Left renal pelvis (tissue), 4 donors: ENCODE measurements at regions not wholly inside any gene's neighbourhood (a gene's known extent, or its start where the extent isn't known, plus 50 kb on each side); places are given as distances from the start of the nearest gene placed in this dataset.

Experiments used
- DNase-seq, 4 donors: peaks; one replicate each; pipeline ENCODE4 v3.0.0-alpha.2; 2013; ENCODE audit warnings: low read depth in 4 of 4, low spot score in 3 of 4

DNA sequence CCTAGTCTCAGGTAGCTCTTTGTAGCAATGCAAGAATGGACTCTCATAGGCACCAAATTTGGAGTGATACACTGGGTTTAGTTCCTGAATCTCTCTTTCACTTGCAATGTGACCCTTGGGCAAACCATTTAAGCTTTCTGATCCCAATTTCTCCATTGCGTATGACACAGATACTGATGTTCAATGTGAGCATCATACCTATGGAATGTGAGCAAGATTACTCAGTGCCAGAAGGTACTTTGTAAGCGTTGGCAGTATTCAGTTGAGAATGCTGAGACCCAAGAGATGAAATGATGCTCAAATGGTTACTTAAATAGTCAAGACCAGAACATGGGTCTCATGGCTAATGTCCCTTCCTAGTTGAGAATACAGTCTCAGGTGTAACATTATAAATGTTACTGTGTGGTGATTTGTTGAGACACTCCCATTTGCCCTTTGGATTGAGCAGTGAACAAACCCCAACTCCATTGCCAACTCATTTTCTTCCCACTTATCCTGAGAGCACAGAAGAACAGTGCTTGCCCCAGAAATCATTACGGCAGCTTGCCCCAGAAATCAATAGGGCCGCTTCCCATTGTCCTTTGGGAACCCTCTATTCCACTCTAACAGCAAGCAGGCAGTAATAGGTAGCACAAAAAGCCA lies 134.1 kb downstream of the SOX9 start:
- DNase-seq = no peak

DNA sequence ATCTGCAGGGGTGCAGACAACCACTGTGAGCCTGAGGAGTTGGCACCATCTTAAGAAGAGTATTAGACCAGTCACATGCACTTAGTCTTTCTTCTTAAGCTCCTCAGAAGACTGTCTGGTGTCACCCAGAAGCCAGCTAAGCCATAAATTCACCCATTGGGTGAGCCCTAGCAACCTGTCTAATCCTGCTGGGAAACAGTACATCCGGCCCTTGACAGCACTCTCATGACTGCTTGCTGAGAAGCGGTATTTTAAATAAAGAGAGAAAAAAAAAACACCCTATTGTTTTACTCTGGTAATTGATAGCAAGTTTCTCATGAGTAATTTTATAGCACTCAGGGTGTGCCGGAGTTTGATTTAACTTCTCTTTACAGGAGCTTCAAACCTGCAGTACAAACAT lies 134.7 kb downstream of the SOX9 start:
- DNase-seq = no peak

DNA sequence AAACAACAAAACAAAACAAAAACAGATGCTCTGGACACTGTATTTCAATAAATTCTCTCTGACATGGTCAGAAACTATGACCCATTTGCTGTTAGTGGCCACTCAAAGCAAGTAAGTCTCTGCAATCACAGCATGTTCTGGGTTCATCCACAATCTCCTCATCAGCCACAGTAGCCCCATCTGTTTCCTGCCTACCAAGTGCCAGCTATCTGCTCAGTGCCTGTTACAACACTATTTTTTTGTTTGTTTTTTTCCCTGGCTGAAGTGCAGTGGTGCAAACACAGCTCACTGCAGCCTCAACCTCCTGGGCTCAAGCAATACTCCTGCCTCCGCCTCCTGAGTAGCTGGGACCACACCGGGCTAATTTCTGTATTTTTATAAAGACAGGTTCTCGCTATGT lies 137.9 kb downstream of the SOX9 start:
- DNase-seq = no peak

GRCh38 chr17:72259922-72260321 lies 139.1 kb downstream of the SOX9 start:
- no peak for DNase-seq

- no peak for DNase-seq
Measured at GRCh38 chr17:72262766-72263165, 141.9 kb downstream of the SOX9 start.

GRCh38 chr17:72264682-72265405 lies 144.0 kb downstream of the SOX9 start:
- no peak for DNase-seq

DNA sequence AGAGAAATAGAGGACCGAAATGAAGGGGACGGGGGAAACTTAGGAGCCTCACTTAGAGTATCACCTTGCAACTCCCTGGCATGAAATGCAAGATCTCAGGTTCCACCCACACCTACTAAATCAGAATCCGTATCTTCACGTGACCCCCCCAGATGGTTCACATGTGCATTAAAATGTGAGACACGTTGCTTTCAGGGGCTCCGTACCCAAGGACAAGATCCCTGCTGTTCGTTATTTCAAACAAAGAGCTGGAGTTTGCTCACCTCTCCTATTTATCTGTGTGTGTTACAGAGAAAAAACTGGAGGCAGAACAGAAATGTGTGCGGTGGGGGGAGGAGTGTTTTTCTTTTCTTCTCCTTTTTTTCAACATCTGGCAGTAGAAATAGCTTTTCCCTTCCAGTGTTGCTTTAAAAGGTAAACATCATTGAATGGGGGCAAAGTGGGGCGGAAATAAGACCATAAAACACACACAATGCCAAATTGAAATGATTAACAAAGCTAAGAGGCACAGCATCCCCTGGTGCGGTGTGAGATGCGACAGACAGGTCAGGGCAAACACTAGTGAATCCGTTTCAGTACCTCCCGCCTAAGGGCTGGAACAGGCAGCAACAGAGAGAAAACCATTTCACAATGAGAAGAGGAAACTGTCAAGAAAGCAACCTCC lies 145.4 kb downstream of the SOX9 start:
- DNase-seq = peak in 1 of 4 donors; percentile 16

DNA sequence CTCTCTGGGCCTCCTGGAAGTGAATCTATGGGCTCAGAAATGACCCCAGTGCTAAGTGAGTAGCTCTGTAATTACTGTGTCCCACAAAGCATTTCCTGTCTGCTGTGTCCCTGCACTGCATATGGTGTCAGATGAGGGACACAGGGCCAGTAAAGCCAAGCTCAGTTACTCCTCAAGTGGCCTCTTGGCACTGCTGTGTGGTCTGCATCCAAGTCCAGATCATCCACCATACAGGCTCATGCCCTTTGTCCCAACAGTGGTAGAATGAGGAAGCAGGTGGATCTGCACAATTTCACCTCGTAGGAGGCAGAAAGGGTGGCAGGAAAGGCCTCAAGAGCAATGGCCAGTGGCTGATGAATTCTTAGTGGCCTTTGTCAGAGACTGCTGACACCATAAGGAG lies 146.8 kb downstream of the SOX9 start:
- no peak for DNase-seq

GRCh38 chr17:72268431-72268830 lies 147.6 kb downstream of the SOX9 start:
- no peak for DNase-seq

DNA sequence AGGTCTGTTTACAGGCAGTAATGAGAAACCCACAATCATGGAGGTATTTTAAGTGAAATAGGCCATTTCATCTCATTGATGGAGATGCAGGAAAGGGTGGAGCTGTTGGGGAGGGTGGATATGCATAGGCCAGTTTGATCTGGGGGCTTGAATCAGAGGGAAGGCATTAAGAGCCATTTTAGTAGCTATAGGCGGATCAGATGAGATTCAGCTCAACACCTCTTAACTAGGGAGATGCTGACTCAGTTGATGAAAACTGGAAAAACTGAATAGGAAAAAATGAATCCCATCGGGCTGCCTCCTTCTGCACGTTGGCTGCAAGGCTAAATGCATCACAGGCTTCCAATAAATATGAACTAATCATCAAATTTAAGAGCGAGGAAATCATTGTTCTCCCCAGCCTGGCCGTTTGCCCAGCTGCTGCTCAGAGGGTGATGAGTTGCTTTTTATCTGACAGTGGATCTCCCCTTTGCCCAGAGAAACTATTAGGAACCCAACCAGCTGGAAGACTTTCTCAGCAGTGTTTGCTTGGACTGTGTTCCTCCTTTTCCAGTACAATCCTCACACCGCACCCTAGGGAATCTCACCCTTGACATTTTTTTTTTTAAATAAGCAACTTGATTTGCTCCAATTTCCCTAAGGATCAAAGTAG lies 149.6 kb downstream of the SOX9 start:
- DNase-seq = no peak

DNA sequence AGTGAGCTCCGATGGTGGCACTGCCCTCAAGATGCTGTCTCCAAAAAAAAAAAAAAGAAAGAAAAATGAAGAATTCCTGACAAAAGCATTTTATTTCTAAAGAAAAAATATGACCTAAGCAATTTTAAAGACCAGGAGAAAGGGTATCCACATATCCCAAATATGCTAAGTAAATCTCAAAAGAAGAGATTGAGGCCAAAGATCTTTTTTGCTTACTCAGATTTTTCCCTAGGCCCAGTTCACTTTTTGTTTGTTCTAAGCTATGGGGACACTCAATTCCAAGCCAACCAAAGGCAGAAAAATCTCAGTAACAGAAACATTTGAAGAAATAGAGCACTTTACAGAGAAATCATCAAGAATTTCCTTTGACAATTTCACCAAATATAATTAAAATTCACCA lies 150.8 kb downstream of the SOX9 start:
- DNase-seq = no peak

DNA sequence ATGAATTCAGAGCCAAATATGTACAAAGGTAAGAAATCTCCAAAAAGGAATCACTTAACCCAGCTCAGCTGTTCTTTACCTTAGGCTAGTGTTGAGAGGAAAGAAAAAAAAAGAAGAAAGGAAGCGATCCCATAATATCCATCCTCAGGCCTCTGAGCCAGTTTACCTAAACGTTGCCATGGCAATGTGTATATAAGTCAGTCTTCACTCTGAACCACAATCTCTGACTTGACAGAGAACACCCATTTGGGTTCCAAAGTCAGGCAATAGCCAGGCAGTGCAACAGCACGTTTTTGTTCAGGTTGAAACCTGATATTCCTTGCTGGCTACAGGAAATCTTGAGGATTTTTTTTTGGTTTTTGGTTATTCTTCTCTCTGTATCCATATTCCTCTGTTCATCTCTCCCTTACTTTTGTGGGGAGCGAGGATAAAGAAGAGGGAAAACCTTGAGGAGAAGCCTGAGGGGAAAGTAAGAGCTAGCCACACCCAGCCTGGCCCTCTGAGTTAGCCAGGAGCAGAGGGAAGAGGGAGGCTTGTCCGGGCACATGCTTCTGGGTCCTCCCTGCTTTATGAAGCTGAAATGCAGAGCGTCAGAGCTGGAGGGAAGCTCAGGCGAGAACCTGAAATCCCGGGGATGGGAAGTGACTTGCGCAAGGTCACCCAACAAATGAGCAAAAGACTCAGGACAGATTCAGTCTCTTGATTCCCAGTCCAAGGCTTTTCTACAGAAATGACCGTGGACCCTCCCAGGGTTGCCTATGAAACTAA lies 152.7 kb downstream of the SOX9 start:
- DNase-seq = no peak

- no peak for DNase-seq
Measured at GRCh38 chr17:72274614-72275013, 153.8 kb downstream of the SOX9 start.

- DNase-seq = no peak
Measured at GRCh38 chr17:72280881-72281280, 160.1 kb downstream of the SOX9 start.

GRCh38 chr17:72282439-72283029 lies 161.7 kb downstream of the SOX9 start:
- DNase-seq = no peak

DNA sequence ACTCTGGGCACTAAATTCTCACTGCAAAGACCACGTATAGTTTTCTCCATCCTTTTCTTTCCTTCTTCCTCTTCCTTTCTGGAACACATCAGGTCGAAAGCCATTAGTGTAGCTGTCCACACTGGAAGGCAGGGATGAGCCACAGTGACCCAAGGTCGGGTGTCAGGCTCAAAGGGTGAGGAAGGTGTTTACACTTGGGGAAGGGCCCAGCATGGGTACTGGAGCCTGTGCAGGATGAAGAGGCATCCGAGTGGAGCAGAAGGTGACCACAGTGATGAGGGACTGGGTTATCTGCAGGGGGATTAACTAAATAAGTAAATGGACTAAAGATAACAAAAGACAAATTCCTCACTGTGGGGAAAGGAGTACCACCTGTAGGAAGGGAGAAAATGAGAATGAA lies 164.0 kb downstream of the SOX9 start:
- no peak for DNase-seq

GRCh38 chr17:72287586-72287985 lies 166.8 kb downstream of the SOX9 start:
- DNase-seq = no peak

- no peak for DNase-seq
Measured at GRCh38 chr17:72294487-72294893, 173.7 kb downstream of the SOX9 start.

DNA sequence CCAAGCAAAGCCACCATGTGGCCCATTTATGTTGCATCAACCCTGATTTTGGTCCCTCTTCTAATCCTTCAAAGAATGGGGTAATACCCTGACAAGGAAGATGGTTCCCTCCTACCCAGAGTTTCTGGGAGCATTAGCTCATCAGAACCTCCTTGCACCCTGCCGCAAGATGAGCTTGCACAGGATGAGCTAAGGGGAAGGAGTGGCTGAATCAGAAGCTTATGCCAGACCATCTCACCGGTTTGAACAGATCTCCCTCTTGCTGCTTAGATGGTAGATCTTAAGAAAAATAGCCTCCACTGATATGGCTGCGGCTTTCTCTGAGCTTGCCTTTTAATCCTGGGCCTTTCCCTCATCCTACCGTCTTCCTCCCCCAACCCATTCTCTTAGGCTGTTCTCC lies 175.1 kb downstream of the SOX9 start:
- no peak for DNase-seq

- no peak for DNase-seq
Measured at GRCh38 chr17:72296456-72296855, 175.6 kb downstream of the SOX9 start.
